ENCODE measurements at regions not wholly inside any gene's neighbourhood (a gene's known extent, or its start where the extent isn't known, plus 50 kb on each side); places are given as distances from the start of the nearest gene placed in this dataset.

DNA sequence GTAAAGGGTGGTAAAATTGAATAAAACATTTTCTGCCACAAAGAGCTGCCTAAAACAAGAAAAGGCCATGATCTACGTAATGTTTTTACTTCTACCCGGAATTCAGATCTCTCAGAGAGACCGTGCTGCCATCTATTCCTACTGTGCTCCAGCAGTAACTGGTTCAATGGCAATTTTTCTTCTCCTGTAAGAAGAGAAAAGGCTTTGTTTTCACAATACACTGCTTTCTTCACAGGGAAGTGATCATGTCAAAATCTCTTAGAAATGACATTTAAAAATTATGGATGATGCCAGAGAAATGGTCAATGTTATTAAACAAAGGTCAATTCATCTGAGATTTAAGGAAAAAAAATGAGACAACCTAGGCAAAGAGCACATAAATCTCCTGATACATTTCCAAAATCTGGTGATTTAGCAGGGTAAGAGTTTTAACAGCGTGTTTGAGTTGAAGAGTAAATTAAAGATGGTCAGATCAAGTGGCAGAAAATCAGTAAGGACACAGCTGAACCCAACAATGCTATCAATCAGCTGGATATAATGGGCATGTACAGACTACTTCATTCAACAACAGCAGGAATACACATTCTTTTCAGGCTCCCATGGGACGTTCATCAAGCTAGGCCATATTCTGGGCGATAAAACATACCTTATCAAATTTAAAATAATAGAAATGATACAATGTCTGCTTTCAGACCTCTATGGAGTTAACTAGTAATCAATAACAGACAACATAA is 523.1 kb downstream of the CHSY3 start:
- ChIA-PET POLR2A (interaction anchor here (0.6 kb wide), 1 partner anchor 834 kb away, joined by 5 read pairs; no protein-coding TSS in a partner anchor), CTCF (no interaction called here)
- TF ChIP-seq RELA (CRISPR knock-in tag; IDR thresholded peaks at IDR 0.05; ENCODE audit: borderline replicate concordance) (no peak), TEAD4 (CRISPR knock-in tag; IDR thresholded peaks at IDR 0.05) (no peak), MYBL2 (CRISPR knock-in tag; IDR thresholded peaks at IDR 0.05) (no peak), AFF4 (CRISPR knock-in tag; IDR thresholded peaks at IDR 0.05; ENCODE audit: borderline replicate concordance) (no peak), ZNF671 (CRISPR knock-in tag; IDR thresholded peaks at IDR 0.05) (no peak), SMAD4 (CRISPR knock-in tag; IDR thresholded peaks at IDR 0.05) (no peak), FOXP1 (CRISPR knock-in tag; IDR thresholded peaks at IDR 0.05; ENCODE audit: borderline replicate concordance) (no peak), USF1 (CRISPR knock-in tag; IDR thresholded peaks at IDR 0.05) (no peak), GRHL2 (CRISPR knock-in tag; IDR thresholded peaks at IDR 0.05; ENCODE audit: insufficient replicate concordance, severe bottlenecking) (no peak)
- TF ChIP-seq, protein P1, sequence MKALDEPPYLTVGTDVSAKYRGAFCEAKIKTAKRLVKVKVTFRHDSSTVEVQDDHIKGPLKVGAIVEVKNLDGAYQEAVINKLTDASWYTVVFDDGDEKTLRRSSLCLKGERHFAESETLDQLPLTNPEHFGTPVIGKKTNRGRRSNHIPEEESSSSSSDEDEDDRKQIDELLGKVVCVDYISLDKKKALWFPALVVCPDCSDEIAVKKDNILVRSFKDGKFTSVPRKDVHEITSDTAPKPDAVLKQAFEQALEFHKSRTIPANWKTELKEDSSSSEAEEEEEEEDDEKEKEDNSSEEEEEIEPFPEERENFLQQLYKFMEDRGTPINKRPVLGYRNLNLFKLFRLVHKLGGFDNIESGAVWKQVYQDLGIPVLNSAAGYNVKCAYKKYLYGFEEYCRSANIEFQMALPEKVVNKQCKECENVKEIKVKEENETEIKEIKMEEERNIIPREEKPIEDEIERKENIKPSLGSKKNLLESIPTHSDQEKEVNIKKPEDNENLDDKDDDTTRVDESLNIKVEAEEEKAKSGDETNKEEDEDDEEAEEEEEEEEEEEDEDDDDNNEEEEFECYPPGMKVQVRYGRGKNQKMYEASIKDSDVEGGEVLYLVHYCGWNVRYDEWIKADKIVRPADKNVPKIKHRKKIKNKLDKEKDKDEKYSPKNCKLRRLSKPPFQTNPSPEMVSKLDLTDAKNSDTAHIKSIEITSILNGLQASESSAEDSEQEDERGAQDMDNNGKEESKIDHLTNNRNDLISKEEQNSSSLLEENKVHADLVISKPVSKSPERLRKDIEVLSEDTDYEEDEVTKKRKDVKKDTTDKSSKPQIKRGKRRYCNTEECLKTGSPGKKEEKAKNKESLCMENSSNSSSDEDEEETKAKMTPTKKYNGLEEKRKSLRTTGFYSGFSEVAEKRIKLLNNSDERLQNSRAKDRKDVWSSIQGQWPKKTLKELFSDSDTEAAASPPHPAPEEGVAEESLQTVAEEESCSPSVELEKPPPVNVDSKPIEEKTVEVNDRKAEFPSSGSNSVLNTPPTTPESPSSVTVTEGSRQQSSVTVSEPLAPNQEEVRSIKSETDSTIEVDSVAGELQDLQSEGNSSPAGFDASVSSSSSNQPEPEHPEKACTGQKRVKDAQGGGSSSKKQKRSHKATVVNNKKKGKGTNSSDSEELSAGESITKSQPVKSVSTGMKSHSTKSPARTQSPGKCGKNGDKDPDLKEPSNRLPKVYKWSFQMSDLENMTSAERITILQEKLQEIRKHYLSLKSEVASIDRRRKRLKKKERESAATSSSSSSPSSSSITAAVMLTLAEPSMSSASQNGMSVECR (CRISPR knock-in tag; IDR thresholded peaks at IDR 0.05; ENCODE audit: borderline replicate concordance): no peak
- TF ChIP-seq, protein P2, sequence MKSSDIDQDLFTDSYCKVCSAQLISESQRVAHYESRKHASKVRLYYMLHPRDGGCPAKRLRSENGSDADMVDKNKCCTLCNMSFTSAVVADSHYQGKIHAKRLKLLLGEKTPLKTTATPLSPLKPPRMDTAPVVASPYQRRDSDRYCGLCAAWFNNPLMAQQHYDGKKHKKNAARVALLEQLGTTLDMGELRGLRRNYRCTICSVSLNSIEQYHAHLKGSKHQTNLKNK (CRISPR knock-in tag; IDR thresholded peaks at IDR 0.05): no peak
- TF ChIP-seq, protein P3, sequence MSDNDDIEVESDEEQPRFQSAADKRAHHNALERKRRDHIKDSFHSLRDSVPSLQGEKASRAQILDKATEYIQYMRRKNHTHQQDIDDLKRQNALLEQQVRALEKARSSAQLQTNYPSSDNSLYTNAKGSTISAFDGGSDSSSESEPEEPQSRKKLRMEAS (CRISPR knock-in tag; IDR thresholded peaks at IDR 0.05): no peak
- TF ChIP-seq, protein P4, sequence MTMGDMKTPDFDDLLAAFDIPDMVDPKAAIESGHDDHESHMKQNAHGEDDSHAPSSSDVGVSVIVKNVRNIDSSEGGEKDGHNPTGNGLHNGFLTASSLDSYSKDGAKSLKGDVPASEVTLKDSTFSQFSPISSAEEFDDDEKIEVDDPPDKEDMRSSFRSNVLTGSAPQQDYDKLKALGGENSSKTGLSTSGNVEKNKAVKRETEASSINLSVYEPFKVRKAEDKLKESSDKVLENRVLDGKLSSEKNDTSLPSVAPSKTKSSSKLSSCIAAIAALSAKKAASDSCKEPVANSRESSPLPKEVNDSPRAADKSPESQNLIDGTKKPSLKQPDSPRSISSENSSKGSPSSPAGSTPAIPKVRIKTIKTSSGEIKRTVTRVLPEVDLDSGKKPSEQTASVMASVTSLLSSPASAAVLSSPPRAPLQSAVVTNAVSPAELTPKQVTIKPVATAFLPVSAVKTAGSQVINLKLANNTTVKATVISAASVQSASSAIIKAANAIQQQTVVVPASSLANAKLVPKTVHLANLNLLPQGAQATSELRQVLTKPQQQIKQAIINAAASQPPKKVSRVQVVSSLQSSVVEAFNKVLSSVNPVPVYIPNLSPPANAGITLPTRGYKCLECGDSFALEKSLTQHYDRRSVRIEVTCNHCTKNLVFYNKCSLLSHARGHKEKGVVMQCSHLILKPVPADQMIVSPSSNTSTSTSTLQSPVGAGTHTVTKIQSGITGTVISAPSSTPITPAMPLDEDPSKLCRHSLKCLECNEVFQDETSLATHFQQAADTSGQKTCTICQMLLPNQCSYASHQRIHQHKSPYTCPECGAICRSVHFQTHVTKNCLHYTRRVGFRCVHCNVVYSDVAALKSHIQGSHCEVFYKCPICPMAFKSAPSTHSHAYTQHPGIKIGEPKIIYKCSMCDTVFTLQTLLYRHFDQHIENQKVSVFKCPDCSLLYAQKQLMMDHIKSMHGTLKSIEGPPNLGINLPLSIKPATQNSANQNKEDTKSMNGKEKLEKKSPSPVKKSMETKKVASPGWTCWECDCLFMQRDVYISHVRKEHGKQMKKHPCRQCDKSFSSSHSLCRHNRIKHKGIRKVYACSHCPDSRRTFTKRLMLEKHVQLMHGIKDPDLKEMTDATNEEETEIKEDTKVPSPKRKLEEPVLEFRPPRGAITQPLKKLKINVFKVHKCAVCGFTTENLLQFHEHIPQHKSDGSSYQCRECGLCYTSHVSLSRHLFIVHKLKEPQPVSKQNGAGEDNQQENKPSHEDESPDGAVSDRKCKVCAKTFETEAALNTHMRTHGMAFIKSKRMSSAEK (CRISPR knock-in tag; IDR thresholded peaks at IDR 0.05; ENCODE audit: borderline replicate concordance): no peak
- ATAC-seq (no peak), DNase-seq (ENCODE audit: low spot score) (no peak)
- Mint-ChIP-seq H3K27ac (no peak overlapping the region), H3K4me1 (no peaks in the 10 kb centered on the region), H3K36me3 (no peaks in the 10 kb centered on the region), H3K4me3 (no peak overlapping the region), H3K27me3 (ENCODE audit: low read depth) (no peaks in the 10 kb centered on the region), H3K9me3 (peaks cover 12% of the 10 kb centered on the region)
